Hematopoietic multipotent progenitor cell (in vitro differentiated cells): ENCODE measurements at regions not wholly inside any gene's neighbourhood (a gene's known extent, or its start where the extent isn't known, plus 50 kb on each side); places are given as distances from the start of the nearest gene placed in this dataset.

Experiments
- DNase-seq, 3 donors: peaks; one replicate each; pipeline ENCODE4 v3.0.0-alpha.2; 2011 to 2015; ENCODE audit warnings: low read depth in 2 of 3, low spot score in 2 of 3

GRCh38 chr4:137692205-137692604 is 159.9 kb upstream of the PCDH18 start:
- no peak for DNase-seq

GRCh38 chr4:137688651-137689050 is 156.4 kb upstream of the PCDH18 start:
- no peak for DNase-seq

- DNase-seq = no peak
Measured at GRCh38 chr4:137685357-137685756, 153.1 kb upstream of the PCDH18 start.

- no peak for DNase-seq
Measured at GRCh38 chr4:137681081-137681480, 148.8 kb upstream of the PCDH18 start.

GRCh38 chr4:137678796-137679195 is 146.5 kb upstream of the PCDH18 start:
- DNase-seq = no peak

GRCh38 chr4:137677863-137678262 is 145.6 kb upstream of the PCDH18 start:
- no peak for DNase-seq

GRCh38 chr4:137676357-137676998 is 144.2 kb upstream of the PCDH18 start:
- DNase-seq = no peak

- no peak for DNase-seq
Measured at GRCh38 chr4:137674066-137674465, 141.8 kb upstream of the PCDH18 start.

- DNase-seq = no peak
Measured at GRCh38 chr4:137668885-137669545, 136.7 kb upstream of the PCDH18 start.

- no peak for DNase-seq
Measured at GRCh38 chr4:137664416-137664815, 132.1 kb upstream of the PCDH18 start.

GRCh38 chr4:137664046-137664387 is 131.7 kb upstream of the PCDH18 start:
- no peak for DNase-seq

GRCh38 chr4:137663251-137664045 is 131.2 kb upstream of the PCDH18 start:
- no peak for DNase-seq

GRCh38 chr4:137661693-137662092 is 129.4 kb upstream of the PCDH18 start:
- DNase-seq = no peak

GRCh38 chr4:137660211-137660610 is 127.9 kb upstream of the PCDH18 start:
- DNase-seq = no peak

GRCh38 chr4:137659431-137659830 is 127.1 kb upstream of the PCDH18 start:
- DNase-seq = no peak

GRCh38 chr4:137656661-137657060 is 124.4 kb upstream of the PCDH18 start:
- no peak for DNase-seq

- no peak for DNase-seq
Measured at GRCh38 chr4:137655302-137655701, 123.0 kb upstream of the PCDH18 start.

GRCh38 chr4:137651128-137651527 is 118.8 kb upstream of the PCDH18 start:
- no peak for DNase-seq

GRCh38 chr4:137649711-137650450 is 117.6 kb upstream of the PCDH18 start:
- no peak for DNase-seq

- DNase-seq = no peak
Measured at GRCh38 chr4:137648531-137648930, 116.2 kb upstream of the PCDH18 start.

GRCh38 chr4:137647375-137647774 is 115.1 kb upstream of the PCDH18 start:
- DNase-seq = no peak
